K562 (cell line): ENCODE measurements at regions not wholly inside any gene's neighbourhood (a gene's known extent, or its start where the extent isn't known, plus 50 kb on each side); places are given as distances from the start of the nearest gene placed in this dataset.
A peak's percentile ranks its signal among the peaks of the same experiment; 100 is the strongest.

Experiments used
- BRD4 ChIP-seq: fragments of 200-600 bp; sonication (generic); IDR thresholded peaks from 2 replicates; pipeline ENCODE4 v1.6.1; 2017; ENCODE audit warnings: inconsistent platforms
- EZH2 ChIP-seq: IDR thresholded peaks from 2 replicates; pipeline ENCODE4 v1.6.1; 2012; ENCODE audit warnings: low read depth, mild to moderate bottlenecking, inconsistent platforms, low read length, borderline replicate concordance
- HIVEP1 ChIP-seq: fragments of 250-450 bp; sonication (Bioruptor Pico); IDR thresholded peaks from 2 replicates; pipeline ENCODE4 v1.4.0; 2020; ENCODE audit warnings: mild to moderate bottlenecking
- IFI16 ChIP-seq: fragments of 250-450 bp; sonication (Bioruptor Pico); IDR thresholded peaks from 2 replicates; pipeline ENCODE4 v2.1.2; 2022; ENCODE audit warnings: mild to moderate bottlenecking, inconsistent platforms
- KDM5B ChIP-seq: fragments of 200-600 bp; sonication (generic); IDR thresholded peaks from 2 replicates; pipeline ENCODE4 v1.6.1; 2012; ENCODE audit warnings: low read depth, mild to moderate bottlenecking, moderate library complexity, low read length, control low read depth, inconsistent platforms; ENCODE audit not compliant: insufficient replicate concordance
- KLF6 ChIP-seq: fragments of 250-450 bp; sonication (Bioruptor Pico); IDR thresholded peaks from 2 replicates; pipeline ENCODE4 v1.4.0; 2020; ENCODE audit warnings: mild to moderate bottlenecking, moderate library complexity, borderline replicate concordance
- MAZ ChIP-seq, 2 experiments: fragments of 450-650 bp in 1 of 2; sonication (generic) in 1 of 2; formaldehyde crosslinking; IDR thresholded peaks in 1 of 2; conservative IDR thresholded peaks in 1 of 2; 2 replicates each; pipeline versions ENCODE4 v1.4.0 to v1.5.0; 2020; ENCODE audit warnings: mild to moderate bottlenecking in 1 of 2, missing genetic modification reagents in 1 of 2
- NCOR1 ChIP-seq: fragments of 450-650 bp; IDR thresholded peaks from 2 replicates; pipeline ENCODE4 v1.6.1; 2016; ENCODE audit warnings: mild to moderate bottlenecking, moderate library complexity
- NFYB ChIP-seq: IDR thresholded peaks from 2 replicates; pipeline ENCODE4 v1.6.1; 2011; ENCODE audit warnings: mild to moderate bottlenecking, moderate library complexity; ENCODE audit not compliant: insufficient read length; ENCODE audit errors: extremely low read depth
- RBM25 ChIP-seq: fragments of 200-400 bp; formaldehyde crosslinking; IDR thresholded peaks from 2 replicates; pipeline ENCODE4 v1.6.1; 2018; ENCODE audit warnings: low read length, low read depth, moderate library complexity; ENCODE audit not compliant: severe bottlenecking
- SIRT6 ChIP-seq: IDR thresholded peaks from one replicate; pipeline ENCODE4 v1.6.1; 2012; ENCODE audit warnings: low read depth, mild to moderate bottlenecking, control low read depth, inconsistent platforms, low read length, moderate library complexity
- STAT5A ChIP-seq: IDR thresholded peaks from 2 replicates; pipeline ENCODE4 v1.6.1; 2012; ENCODE audit warnings: low read length, inconsistent platforms, borderline replicate concordance
- YY1 ChIP-seq, 3 experiments: IDR thresholded peaks; 2 replicates each; pipeline ENCODE4 v1.6.1; 2011; ENCODE audit warnings: low read length in 2 of 3, mild to moderate bottlenecking in 2 of 3, moderate library complexity in 2 of 3, borderline replicate concordance in 1 of 3, control low read depth in 1 of 3, low read depth in 1 of 3; ENCODE audit not compliant: insufficient read depth in 3 of 3, insufficient replicate concordance in 2 of 3, control insufficient read depth in 1 of 3, insufficient read length in 1 of 3; ENCODE audit errors: extremely low read depth in 1 of 3
- ZNF232 ChIP-seq: sonication (generic); formaldehyde crosslinking; IDR thresholded peaks from 2 replicates; pipeline ENCODE4 v1.8.0; 2022; ENCODE audit warnings: mild to moderate bottlenecking, missing genetic modification reagents
- ZNF431 ChIP-seq: sonication (generic); formaldehyde crosslinking; IDR thresholded peaks from 2 replicates; pipeline ENCODE4 v1.8.0; 2022; ENCODE audit warnings: mild to moderate bottlenecking, missing genetic modification reagents
- ZNF561 ChIP-seq: fragments of 450-650 bp; formaldehyde crosslinking; conservative IDR thresholded peaks from 2 replicates; pipeline ENCODE4 v1.4.0; 2020; ENCODE audit warnings: mild to moderate bottlenecking, moderate library complexity
- ZNF589 ChIP-seq: fragments of 200-800 bp; sonication (Bioruptor generic); IDR thresholded peaks from 2 replicates; pipeline ENCODE4 v1.6.1; 2016; ENCODE audit warnings: low read depth, missing genetic modification characterization, missing compliant biosample characterization
- ZZZ3 ChIP-seq: fragments of 450-650 bp; IDR thresholded peaks from 2 replicates; pipeline ENCODE4 v1.6.1; 2016; ENCODE audit warnings: antibody characterized with exemption, mild to moderate bottlenecking, moderate library complexity
- TF ChIP-seq, protein P1 (sequence below): sonication (generic); formaldehyde crosslinking; IDR thresholded peaks from 2 replicates; pipeline ENCODE4 v1.8.1; 2023; ENCODE audit warnings: mild to moderate bottlenecking, missing genetic modification reagents
- TF ChIP-seq, protein P2 (sequence below): fragments of 250-450 bp; sonication (Bioruptor Pico); IDR thresholded peaks from 2 replicates; pipeline ENCODE4 v1.5.0; 2020; ENCODE audit warnings: mild to moderate bottlenecking, borderline replicate concordance

DNA sequence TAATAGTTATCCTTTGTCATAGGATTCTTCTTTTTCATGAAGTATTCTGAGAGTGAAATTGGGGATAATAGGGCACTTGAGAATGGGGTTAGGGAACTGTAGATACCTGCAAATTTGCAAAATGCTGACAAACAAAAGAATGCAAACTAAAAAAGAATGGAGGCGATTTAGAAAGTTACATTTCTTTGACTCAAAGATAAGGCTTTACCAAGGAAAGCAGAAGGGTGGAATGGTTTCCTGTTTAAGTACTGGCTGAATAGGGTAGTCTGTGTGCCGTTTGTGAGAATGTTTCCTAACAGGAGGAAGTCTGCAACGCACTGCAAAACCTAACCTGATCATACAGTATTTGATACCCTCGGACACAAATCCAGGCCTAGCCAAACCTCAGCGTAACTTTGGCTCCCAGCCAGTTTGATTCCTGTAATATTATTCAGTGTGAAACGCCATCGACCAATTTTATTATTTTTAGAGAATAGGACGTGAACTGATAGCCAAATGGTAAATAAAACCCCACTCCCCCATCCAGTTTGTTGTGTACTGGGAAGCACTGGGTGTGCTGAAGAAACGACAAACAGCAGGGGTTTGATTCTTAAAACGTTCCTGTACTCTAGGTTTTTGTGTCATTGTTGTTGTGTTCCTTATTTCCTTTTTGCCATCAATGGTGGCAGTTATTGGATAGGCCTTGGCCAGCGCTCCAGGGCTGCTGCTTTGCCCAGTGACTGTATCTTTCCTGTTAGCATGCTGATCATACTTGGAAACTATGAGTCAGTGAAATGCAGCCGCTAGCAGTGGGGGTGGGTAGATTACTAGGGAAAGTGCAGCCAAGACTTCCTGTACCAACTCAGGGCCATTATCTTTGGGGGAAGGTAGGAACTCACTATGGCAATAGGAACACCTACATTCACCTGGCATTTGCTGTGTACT is 148.0 kb upstream of the TBL1XR1 start (continued):
- TF ChIP-seq, protein P1, sequence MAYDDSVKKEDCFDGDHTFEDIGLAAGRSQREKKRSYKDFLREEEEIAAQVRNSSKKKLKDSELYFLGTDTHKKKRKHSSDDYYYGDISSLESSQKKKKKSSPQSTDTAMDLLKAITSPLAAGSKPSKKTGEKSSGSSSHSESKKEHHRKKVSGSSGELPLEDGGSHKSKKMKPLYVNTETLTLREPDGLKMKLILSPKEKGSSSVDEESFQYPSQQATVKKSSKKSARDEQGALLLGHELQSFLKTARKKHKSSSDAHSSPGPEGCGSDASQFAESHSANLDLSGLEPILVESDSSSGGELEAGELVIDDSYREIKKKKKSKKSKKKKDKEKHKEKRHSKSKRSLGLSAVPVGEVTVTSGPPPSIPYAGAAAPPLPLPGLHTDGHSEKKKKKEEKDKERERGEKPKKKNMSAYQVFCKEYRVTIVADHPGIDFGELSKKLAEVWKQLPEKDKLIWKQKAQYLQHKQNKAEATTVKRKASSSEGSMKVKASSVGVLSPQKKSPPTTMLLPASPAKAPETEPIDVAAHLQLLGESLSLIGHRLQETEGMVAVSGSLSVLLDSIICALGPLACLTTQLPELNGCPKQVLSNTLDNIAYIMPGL = no peak
- TF ChIP-seq NFYB (no peak), HIVEP1 (no peak), ZNF232 (CRISPR knock-in tag) (no peak), BRD4 (peak; percentile 86; the same call in 1 of the 2 replicates), YY1 (IDR thresholded peaks at IDR 0.05; ENCODE audit: borderline replicate concordance in 1 of 3, control insufficient read depth in 1 of 3, extremely low read depth in 1 of 3, insufficient read depth in 3 of 3, insufficient read length in 1 of 3, insufficient replicate concordance in 2 of 3, low read depth in 1 of 3, low read length in 2 of 3) (peak in 1 of 3 experiments; percentile 75), EZH2 (no peak), NCOR1 (peak; percentile 83), RBM25 (no peak), SIRT6 (no peak), STAT5A (peak; percentile 93), ZNF431 (no peak), ZZZ3 (no peak), KDM5B (peak; percentile 33), IFI16 (CRISPR knock-in tag) (no peak), KLF6 (0 out of 2 replicates have a peak, but pooled peaks have one; percentile 32), MAZ (CRISPR knock-in tag; conservative IDR thresholded peaks at IDR 0.05 in 1 of 2, IDR thresholded peaks at IDR 0.05 in 1 of 2) (peak; percentile 20 to 65; a peak in 3 of 4 replicates), ZNF589 (peak; percentile 97), ZNF561 (CRISPR knock-in tag) (no peak)
- TF ChIP-seq, protein P2, sequence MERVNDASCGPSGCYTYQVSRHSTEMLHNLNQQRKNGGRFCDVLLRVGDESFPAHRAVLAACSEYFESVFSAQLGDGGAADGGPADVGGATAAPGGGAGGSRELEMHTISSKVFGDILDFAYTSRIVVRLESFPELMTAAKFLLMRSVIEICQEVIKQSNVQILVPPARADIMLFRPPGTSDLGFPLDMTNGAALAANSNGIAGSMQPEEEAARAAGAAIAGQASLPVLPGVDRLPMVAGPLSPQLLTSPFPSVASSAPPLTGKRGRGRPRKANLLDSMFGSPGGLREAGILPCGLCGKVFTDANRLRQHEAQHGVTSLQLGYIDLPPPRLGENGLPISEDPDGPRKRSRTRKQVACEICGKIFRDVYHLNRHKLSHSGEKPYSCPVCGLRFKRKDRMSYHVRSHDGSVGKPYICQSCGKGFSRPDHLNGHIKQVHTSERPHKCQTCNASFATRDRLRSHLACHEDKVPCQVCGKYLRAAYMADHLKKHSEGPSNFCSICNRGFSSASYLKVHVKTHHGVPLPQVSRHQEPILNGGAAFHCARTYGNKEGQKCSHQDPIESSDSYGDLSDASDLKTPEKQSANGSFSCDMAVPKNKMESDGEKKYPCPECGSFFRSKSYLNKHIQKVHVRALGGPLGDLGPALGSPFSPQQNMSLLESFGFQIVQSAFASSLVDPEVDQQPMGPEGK (CRISPR knock-in tag) = no peak
